ENCODE measurements at regions not wholly inside any gene's neighbourhood (a gene's known extent, or its start where the extent isn't known, plus 50 kb on each side); places are given as distances from the start of the nearest gene placed in this dataset.

DNA sequence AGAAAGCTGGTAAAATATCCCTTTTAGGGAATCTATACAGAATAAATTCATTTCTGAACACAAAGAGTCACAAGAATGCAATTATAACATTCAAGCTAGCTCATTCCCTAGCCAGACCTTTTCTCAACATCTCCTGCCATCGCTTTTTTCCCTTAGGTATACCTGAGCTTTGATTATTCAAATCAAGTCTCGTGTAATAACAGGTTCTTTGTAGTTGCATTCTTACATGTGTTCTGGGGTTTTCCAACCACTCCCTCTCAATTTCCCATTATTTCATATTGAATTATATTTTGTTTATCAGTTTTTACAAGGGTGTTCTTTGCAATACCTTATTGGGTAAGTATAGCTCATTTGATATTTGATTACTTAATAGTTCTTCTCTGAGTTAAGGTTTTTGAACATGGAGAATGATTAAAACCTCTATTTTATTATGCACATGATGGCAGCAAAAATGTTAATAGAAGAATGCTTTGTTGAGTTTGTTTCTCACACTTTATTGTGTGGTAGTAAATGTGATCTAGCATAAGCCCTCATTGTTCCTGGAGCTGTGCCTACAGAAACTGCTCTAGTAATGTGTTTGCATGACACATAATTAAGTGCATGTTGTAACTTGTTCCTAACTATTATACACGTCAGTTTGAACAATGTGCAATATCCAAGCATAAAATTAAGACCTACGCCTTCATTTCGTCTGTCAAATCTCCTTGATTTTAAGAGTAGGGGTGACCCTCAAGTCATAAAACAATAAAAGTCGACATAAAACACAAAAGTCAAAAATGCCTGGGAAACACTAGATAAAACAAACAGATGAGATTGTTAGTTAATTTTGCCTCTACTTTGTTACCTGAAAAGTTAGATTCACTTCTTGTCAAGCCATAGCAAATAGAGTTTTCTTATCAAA, 124.0 kb upstream of the POF1B start:
- no peaks in the 10 kb centered on the region for H3K36me3 Mint-ChIP-seq
- ATAC-seq (replicated peaks) (no peak), DNase-seq (no peak)
- no peak overlapping the region for H3K4me3 Mint-ChIP-seq
- H3K27me3 Mint-ChIP-seq = no peaks in the 10 kb centered on the region
- H3K27ac Mint-ChIP-seq = no peak overlapping the region
- H3K4me1 Mint-ChIP-seq = no peaks in the 10 kb centered on the region
- H3K9me3 Mint-ChIP-seq = peaks cover 0 to under 1% of the 10 kb centered on the region in 2 donors

DNA sequence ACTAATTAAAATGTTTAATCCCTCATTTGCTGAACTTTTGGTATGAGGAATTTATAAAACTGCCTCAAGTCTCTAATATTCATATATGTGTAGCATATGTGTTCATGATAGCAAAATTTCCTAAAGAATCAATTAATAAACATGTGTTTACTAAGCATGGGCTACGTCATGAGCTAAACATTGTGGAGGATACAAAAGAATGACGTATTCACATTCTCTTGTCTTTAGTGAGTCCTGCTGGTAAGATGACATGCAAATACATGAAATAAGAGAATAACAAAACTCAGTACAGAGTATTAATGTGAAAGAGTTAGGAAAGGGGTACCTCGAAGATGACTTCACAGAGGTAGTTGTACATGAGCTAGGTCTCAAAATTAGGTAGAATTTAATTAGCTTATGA, 121.9 kb upstream of the POF1B start:
- H3K36me3 Mint-ChIP-seq = no peaks in the 10 kb centered on the region
- H3K4me3 Mint-ChIP-seq = no peak overlapping the region
- ATAC-seq (replicated peaks) (no peak), DNase-seq (no peak)
- no peaks in the 10 kb centered on the region for H3K4me1 Mint-ChIP-seq
- H3K27ac Mint-ChIP-seq = no peak overlapping the region
- peaks cover 0 to 3% of the 10 kb centered on the region in 2 donors for H3K9me3 Mint-ChIP-seq
- no peaks in the 10 kb centered on the region for H3K27me3 Mint-ChIP-seq

DNA sequence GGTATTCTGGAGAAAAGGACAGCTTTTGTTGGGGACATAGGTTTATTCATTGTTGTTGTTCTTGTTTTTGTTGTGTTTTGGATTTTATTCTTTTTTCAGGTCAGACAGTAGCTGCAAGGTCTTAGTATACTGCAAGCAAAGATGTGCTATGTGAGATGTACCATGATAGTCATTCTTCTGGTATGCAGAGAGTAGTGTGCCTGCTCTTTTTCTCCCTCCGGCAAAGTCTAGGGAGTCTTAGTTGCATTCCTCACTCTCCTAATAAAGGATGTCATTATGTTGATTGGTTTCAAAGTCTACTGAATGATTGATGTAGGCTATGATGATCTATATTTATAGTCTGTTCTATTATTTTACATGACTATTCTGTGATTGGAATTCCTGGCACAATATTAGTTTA, 119.9 kb upstream of the POF1B start:
- no peaks in the 10 kb centered on the region for H3K27me3 Mint-ChIP-seq
- ATAC-seq (replicated peaks) (no peak), DNase-seq (no peak)
- H3K36me3 Mint-ChIP-seq = no peaks in the 10 kb centered on the region
- peaks cover 0 to 3% of the 10 kb centered on the region in 2 donors for H3K9me3 Mint-ChIP-seq
- H3K4me1 Mint-ChIP-seq = no peaks in the 10 kb centered on the region
- no peak overlapping the region for H3K27ac Mint-ChIP-seq
- H3K4me3 Mint-ChIP-seq = no peak overlapping the region

DNA sequence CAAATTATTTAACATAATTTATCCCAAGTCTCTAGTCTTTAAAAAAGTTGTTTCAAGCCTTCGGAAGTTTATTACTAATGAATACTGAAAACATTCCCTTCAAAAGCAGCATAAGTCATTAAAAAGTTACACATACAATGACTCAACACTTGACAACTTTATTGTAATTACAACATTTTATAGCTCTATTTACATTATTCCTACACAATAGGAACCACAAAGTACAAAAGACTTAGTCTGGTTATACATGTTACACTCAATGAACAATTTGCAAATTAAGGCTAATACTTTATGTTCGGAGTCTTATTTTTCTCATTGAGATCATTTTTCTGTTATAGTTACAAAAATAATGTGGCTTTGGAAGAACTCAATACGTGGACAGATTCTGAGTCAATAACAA, 114.4 kb upstream of the POF1B start:
- no peaks in the 10 kb centered on the region for H3K36me3 Mint-ChIP-seq
- no peak for DNase-seq
- H3K9me3 Mint-ChIP-seq = peaks cover 0 to 3% of the 10 kb centered on the region in 2 donors

GRCh38 chrX:85454295-85454694, 74.8 kb upstream of the POF1B start:
- Mint-ChIP-seq H3K4me1 (no peaks in the 10 kb centered on the region), H3K4me3 (no peak overlapping the region), H3K27me3 (no peaks in the 10 kb centered on the region), H3K27ac (no peak overlapping the region), H3K36me3 (no peaks in the 10 kb centered on the region), H3K9me3 (no peaks in the 10 kb centered on the region)
- DNase-seq (no peak), ATAC-seq (replicated peaks) (no peak)

More for the DNA sequence above, 114.4 kb upstream of the POF1B start:
- Mint-ChIP-seq H3K4me3 (no peak overlapping the region), H3K27me3 (no peaks in the 10 kb centered on the region), H3K4me1 (no peaks in the 10 kb centered on the region), H3K27ac (no peak overlapping the region)
- no peak for ATAC-seq (replicated peaks)

- ATAC-seq (replicated peaks) (no peak), DNase-seq (no peak)
- H3K27ac Mint-ChIP-seq = no peak overlapping the region
- H3K4me3 Mint-ChIP-seq = no peak overlapping the region
- H3K4me1 Mint-ChIP-seq = no peaks in the 10 kb centered on the region
- H3K36me3 Mint-ChIP-seq = no peaks in the 10 kb centered on the region
- no peaks in the 10 kb centered on the region for H3K27me3 Mint-ChIP-seq
- H3K9me3 Mint-ChIP-seq = peaks cover 8 to 17% of the 10 kb centered on the region in 2 donors
Observed at GRCh38 chrX:85444613-85445012, 65.1 kb upstream of the POF1B start.
